GM04504 (cell line): ENCODE measurements at regions not wholly inside any gene's neighbourhood (a gene's known extent, or its start where the extent isn't known, plus 50 kb on each side); places are given as distances from the start of the nearest gene placed in this dataset.
"Not testable (repeated sequence)": the region's sequence is repeated elsewhere in the genome, so short reads cannot be mapped to it uniquely, and the experiment has no call there.

Source experiments
- DNase-seq: peaks from one replicate; pipeline ENCODE4 v3.0.0-alpha.2; 2012; ENCODE audit warnings: low read depth

DNA sequence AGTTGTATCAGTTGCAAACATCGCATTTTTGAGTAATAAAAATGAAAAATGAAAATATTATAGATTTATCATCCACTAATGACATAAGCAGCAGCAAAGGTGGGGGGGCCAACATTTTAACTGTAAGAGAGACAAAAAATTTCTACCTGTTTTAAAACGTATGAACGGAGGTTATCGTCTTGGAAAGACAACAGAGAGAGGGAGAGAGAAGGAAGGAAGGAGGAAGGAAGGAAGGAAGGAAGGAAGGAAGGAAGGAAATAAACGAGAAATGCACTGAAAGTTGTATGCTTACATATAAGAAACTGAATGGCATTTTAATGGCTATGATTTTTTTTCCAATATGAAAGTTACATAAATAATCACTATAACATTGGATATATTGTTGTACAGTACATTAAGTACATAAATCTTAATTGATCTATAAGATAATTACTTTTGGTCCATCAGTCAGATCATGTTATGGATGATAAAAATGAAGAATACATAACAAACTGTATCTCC is 862.8 kb upstream of the SLITRK1 start:
- DNase-seq = no peak

DNA sequence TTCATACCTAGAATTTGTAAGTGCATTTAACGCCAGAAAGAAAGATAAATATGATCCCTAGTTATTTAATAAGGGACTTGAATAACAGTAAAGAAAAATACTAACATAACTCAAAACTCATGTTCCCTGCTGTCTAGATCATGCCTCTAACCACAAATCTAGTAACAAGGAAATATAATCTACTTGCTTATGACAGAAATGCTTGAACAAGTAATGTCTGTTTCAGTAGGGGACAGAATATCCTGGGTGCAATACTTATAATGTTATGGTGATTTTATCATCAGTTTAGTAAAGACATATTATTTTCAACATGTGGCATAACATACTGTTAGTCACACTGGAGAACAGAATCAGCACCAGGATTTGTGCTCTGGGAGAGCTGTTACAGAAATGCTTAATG is 861.9 kb upstream of the SLITRK1 start:
- DNase-seq = no peak

DNA sequence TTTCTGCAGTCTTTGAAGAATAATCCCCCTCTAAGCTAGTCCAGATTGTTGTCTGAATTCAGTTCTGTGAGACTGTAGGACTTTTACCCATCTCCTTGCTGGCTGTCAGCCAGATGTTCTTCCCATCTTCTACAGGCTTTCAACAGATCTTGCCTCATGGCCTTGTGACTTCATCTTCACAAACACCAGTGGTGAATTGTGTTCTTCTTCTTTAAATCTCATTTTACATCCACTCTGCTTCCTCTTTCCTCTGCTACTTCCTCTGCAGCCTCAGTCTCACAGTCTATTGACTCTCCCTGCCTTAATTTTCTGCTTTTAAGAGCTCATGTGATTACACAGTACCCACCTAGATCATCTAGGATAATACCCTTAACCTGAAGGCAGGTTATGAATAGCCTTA is 859.0 kb upstream of the SLITRK1 start:
- DNase-seq = no peak

DNA sequence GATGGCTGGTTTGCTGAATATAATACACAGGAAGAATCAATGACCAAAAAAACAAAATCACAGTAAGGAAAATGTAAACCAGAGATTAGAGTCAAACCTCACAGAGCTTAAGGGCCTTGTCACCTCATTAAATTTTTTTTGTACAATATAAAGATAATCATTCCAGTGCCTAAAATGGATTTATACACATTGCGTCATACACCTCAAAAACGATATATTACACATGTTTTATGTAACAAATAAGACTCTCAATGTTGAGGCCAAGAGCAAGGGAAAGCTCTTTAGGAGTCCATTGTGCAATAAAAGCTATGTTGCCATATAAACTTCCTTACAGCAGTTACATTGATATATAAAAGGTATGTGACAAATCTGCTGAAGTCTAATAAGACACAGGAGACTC is 856.7 kb upstream of the SLITRK1 start:
- no peak for DNase-seq

DNA sequence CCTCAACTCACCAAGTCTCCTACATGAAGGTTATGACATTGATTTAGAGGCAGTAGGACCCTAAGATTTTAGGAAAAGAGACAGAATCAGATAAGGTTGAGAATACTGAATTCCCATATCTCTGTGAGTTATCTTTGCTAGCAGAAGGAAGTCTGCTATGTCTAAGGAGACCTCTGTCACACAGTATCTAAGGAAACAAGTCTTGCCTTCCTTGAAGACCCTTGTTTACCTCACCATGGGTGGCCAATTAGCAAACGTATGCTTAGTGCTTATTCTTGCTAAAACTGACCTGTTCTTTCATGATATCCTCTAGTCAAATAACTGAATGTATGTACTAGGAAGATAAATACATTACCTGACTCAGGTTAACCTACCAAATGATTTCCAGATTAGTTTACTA is 855.4 kb upstream of the SLITRK1 start:
- no peak for DNase-seq

DNA sequence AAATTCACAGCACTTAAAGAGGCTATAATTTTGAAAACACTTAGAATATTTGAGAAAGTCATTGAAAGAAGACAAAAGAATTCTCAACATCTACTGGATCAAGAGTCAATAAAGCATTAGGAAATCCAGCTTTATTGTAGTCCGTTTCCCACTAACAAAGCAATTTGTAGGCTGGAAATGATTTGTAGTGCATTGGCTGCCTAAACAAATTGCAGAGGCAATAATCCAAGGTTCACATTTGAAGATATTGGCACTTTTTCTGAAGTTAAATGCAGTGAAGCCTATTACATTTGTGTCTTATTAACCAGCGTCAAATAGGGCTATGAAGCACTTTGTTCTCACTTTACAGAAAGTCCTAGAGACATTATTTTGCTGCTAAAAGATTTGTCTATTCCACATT is 848.1 kb upstream of the SLITRK1 start:
- no peak for DNase-seq

DNA sequence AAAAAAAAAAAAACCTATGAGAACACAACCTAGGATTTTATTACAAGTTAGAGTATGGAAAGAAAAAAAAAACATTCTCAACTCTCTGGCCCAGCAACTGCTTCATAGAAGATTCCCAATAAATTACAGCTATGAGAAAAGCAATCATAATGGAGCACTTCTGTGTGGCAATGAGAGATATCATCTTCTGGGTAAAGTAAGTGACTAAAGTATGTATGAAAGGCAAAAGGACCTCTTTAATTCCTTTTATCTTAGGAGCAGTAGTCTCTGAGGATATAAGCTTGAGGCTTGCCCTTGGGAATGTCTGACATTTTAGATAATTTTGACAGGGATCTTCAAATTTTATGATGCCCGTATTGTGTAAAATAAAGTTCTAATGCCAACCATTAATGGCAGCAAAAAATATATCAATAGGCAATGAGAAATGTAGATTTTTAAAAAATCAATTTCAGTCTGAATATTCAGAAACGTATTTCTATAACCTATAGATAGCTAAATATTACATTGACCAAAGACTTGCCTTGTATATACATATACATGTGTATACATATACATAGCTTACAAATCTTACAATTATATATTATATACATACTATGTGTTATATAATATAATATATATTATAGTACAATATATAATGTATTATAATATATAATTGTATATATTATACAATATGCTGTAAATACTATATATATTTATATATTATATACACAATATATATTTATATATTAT is 823.9 kb upstream of the SLITRK1 start:
- no peak for DNase-seq

DNA sequence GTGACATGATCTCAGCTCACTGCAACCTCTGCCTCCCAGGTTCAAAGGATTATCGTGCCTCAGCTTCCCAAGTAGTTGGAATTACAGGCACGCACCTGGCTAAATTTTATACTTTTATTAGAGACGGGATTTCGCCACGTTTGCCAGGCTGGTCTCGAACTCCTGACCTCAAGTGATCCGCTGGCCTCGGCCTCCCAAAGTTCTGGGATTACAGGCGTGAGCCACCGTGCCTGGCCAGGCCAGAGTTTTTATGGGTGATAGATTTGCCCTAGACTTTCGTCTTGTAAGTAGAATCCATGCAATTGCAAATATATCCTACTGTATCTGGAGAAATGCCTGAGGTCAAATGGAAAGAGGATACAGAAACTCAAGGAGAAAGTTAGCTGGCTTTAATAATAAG is 819.9 kb upstream of the SLITRK1 start:
- DNase-seq = no peak

DNA sequence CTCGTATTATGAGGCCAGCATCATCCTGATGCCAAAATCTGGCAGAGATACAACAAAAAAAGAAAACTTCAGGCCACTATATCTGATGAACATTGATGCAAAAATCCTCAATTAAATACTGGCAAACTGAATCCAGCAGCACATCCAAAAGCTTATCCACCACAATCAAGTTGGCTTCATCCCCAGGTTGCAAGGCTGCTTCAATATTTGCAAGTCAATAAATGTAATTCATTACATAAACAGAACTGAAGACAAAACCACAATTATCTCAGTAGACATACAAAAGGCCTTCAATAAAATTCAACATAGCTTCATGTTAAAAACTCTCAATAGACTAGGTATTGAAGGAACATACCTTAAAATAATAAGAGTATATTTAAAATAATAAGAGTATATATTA is 815.3 kb upstream of the SLITRK1 start:
- DNase-seq = not testable (repeated sequence)

DNA sequence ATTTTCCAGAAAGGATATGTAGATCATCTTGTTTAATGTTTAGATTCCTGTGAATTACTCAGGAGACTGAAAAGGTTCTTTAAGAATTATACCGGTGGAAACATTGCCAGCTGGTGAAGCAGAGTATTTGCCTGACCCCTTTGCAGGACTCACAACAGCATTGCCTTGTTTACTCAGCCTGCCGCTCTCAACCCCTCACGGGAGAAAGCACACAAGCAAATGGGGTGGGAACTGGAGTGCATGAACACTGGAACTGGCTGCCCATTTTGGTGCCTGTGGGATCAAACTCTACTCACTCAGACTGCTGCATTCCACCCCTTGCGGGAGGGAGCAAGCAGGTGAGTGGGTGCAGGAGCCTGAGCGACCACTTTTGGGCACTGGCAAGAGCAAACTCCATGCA is 804.7 kb upstream of the SLITRK1 start:
- no peak for DNase-seq

DNA sequence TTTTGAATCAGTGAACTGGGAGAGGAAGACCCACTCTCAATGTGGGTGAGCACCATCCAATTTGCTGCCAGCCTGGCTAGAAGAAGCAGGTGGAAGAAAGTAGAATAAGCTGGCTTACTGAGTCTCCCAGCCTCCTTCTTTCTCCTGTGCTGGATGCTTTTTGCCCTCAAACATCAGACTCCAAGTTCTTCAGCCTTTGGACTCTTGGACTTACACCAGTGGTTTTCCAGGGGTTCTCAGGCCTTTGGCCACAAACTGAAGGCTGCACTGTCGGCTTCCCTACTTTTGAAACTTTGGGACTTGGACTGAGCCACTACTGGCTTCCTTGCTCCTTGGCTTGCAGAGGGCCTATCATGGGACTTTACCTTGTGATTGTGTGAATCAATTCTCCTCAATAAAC is 804.2 kb upstream of the SLITRK1 start:
- DNase-seq = no peak

DNA sequence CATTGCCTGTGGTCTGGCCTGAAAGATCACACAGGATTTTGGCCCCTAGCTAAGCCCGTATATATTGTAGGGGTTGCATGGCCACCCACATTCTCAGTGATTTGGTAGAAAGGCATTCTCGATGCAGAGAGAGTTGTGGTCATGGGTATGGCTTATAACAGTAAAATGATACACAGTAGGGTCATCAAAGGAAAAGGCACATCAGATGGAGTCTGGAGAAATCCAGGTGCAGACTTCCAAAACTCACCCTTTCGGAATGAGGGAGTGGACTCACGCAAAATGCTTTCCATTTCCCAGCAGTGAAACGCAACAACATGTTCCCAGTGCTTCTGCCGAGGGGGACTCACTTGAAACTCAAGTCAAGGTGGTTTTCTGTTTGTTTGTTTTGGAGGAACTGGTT is 802.5 kb upstream of the SLITRK1 start:
- no peak for DNase-seq

DNA sequence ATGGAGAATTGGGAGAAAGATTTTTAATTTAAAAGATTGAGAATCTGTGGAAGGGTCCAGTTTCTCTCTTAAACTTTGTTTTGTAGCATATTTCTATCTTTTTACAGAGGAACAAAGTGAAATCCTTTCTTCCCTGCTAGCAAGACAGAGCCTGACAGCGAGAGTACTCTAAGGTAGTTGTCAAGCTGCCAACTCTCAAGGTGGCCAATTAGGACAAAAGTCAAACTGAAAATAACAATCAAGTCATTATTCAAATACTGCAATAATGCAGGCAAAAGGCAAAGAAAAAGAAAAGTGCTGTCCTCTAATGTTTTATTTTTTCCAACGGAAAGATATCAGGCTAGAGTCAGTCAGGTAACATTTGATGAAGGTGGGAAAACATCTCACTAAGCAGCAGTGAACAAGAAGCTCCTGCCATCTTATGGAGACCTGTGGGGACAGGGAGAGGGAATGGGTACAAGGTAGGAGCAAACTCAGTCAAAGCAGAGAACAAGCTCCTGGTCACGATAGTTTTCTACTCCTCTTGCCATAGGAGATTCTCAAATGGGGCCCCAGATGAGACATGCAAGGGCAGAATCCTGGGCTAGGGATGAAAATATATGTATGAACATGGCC is 801.9 kb upstream of the SLITRK1 start:
- DNase-seq = no peak

DNA sequence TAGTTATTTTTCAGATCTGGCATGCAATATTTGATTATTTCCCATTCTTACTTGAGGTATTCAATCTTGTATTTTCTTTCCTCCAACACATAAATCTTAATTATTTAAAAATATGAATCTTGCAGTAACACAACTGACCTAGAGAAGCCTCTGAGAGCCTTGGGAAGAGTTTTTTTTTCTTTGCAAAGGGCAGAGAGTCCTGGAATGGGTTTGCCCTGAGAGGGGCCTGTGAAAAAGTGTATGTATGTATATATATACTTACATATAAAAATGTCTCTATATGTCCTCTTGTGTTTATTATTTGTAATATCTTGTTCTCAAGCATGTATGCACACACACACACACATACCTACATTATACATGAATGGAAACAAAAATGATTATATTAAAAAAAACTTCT is 801.2 kb upstream of the SLITRK1 start:
- DNase-seq = no peak

DNA sequence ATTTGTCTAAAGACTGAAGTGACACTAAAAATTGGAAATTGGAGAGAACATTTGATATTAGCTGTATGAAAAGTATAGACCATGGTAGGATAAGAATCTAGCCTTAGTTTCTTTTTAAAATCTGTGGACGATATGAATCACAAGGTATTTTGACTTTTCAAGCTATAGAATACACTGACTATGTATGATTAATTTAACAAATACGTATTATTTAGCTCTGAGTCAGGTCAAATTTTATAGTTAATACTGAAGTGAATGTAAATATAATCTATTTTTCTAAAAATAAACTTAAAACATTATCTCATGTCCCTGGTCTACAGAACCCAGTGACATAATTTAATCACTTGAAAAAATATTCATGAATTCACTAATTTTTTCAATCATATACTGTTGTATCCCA is 795.6 kb upstream of the SLITRK1 start:
- no peak for DNase-seq

DNA sequence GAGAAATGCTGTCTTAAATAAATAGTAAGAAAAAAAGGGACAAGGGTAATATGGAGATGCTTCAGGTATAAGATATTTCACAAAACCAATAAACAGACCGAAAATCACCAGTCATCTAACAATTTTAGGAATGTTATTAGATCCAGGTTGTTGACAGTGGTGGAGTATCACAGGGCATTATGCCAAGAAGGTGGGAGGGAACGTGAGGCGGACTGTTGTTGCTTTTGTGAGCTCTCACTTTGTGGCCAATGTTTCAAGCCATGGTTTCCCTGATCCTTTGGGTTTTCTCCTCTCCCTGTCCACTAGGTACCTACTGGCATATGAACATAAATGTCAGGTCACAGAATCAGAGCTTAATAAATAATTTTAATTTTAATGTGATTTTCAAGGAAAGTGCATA is 790.3 kb upstream of the SLITRK1 start:
- no peak for DNase-seq

DNA sequence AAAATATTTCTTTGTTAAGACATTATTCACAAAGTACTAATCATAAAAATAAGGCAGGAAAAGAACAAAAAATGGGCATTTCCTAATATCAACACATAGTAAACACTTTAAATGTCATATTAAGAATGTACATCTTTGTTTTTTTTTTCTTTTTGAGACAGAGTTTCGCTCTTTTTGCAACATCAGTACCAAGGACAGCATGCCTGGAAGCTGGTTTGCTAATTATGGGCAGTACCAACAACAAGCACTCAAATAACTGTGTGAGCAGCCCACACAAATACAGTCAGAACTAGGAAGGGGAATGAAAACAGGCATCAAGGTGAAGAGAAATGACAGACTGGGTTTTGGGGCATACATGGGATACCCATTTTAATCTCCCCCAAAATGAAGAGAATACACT is 788.0 kb upstream of the SLITRK1 start:
- no peak for DNase-seq

DNA sequence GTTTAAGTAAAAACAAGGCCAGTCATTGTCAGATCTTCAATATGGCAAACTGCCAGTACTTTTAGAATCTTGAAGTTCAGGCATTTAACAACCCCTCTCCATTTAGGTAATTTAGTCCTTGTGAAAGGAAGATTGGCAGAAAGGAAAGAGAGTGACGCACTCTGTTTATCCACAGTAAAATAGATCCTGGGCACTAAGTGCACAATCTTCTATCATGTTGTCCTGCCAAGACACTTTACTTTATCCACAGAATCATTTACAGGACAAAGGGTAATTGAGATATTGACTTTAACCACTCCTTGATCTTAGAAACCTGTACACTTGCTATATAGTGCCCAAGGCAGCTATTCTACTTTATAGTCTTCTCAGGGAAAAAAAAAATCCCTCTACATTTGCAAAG is 786.4 kb upstream of the SLITRK1 start:
- no peak for DNase-seq

DNA sequence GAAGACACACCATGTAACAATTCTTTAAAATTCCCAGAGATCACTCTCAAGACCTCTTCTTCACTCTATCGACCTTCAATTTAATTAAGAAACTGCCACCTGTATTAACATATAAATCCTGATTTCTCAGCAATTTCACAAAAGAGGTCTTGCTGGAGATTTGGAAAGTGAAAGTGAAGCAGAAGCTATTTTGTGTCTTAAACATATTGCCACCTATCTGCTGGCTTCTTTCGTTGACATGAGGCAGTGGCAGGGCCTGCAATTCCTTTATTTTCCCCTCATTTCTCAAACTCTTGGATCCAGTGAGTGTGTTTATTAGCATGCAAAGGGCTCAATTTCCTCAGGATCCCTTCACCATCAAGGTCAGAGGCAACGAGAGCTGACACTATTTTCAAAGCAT is 780.2 kb upstream of the SLITRK1 start:
- no peak for DNase-seq

DNA sequence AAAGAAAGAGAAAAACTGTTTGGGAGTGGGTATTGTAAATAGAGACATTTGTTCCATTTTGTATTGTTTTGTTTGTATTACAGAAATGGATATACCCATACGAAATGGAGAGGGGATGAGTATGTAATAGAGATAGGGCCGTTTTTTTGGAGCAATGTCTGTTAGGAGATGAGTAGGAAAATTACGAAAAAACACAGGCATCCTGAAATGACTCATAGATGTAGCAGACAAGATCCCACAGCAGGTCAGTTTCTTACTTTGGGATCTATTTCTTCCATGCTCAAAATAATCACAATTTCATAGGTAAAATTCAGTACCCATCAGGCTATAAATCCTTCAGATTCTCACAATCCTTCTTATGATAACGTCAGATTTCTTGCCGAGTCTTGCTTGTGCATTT is 779.4 kb upstream of the SLITRK1 start:
- no peak for DNase-seq

DNA sequence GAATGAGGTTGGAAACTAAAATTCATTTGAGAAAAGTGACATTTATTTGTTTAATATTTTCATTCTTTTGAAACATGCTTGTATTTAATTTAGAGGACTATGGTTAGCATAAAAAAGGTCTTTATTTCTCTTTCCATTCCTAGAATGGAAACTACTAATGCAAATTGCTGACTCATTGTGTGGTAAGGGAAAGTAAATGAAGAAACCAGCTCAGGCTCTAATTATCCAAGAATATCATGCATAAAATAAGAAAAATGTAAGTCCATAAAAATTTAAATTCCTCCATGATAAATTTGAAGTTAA is 777.0 kb upstream of the SLITRK1 start:
- no peak for DNase-seq

DNA sequence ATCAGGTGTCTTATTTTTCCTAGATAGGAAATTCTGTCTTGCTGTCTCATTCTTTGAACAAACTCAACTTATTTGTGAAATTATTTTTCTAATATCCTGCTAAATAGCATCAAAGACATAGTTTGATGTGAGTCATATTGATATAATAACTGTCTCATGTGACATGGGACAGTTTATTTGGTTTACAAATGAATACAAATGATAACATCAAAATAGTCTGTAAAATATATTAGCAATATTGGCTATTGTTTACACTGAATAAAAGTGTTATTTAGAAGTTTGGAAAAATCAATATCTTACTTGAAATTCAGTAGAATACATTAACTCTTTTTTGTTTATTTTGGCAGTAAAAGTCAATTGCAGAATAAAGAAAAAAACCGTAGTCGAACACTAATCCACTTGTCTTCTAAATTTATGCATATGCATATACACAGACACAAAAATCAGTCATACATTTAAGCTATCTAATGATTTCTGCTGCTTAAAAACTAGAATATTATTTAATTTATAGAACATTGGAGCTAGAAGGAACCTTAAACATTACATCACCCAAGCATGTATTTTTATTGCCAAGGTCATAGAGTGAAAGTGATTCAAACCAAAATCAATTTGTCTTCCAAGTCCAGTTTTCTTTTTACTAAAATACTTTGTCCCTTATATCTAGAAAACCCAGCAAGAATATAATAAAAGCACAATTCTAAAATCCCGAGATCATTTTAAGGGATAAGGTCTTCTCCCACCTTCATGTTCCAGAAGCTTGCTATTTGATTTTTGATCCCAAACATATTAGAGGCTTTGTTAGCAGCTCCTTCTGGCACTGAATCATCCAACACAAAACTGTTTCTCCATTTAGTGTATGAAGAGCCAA is 776.5 kb upstream of the SLITRK1 start:
- no peak for DNase-seq

DNA sequence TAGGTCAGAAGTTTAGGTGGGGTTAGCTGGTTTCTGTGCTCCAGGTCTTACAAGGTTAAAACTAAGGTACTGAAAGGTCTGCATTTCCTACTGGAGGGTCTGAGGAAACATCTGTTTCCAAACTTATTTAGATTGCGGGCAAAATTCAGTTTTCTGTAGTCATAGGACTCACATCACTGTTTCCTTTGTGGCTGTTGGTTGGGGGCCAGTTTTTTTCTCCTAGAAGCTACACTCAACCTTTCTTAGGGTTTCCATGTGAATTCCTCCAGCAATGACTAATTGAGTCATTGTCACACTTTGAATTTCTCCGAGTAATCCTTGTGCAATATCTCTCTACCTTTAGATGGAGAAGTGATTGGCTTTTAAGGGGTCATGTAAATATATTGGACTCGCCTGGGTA is 773.4 kb upstream of the SLITRK1 start:
- no peak for DNase-seq
